Hippocampal formation (tissue), 2 donors: ENCODE measurements at regions not wholly inside any gene's neighbourhood (a gene's known extent, or its start where the extent isn't known, plus 50 kb on each side); places are given as distances from the start of the nearest gene placed in this dataset.

Source experiments
- DNase-seq, 2 donors: peaks; one replicate each; lab custom pipeline; 2025; lab: John Stamatoyannopoulos, UW

- no peak for DNase-seq
Measured at GRCh38 chr4:136847881-136848621, 684.2 kb downstream of the PCDH18 start.

DNA sequence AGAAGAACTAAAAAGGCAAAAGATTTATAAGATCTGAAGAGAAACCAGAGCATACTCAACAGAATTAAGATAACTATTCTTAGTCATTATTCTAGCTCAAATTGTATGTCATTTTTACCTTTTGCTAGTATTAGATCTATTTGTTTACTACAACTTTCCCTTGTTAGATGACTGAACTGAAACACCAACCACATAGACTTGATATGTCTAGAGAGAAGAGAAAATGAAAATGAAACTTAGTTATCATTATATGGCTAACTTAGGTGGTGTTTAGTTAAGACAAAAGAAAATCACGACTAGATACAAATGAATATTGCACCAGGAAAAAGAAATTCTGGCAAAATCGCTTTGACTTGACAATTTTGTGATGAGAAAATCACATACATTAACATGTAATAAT is 690.8 kb downstream of the PCDH18 start:
- DNase-seq: no peak

DNA sequence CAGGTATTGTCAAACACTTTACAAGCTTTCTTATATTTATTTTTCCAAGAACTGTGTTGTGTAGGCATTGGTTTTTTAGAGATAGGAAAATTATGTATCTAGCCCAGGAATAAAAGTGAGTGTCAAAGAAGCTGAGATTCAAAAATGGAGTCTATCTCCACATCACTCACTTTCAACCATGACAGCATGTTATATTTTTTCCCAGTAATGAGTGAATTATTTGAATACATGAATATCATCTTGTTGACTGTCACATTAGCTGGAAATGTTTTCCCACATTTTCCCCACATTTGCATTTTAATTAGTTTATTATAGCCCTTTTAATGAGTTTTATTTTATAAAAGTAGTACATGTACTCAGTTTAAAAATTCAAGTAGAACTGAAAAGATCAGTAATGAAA is 693.7 kb downstream of the PCDH18 start:
- DNase-seq: no peak

- DNase-seq: no peak
Measured at GRCh38 chr4:136831553-136831952, 700.7 kb downstream of the PCDH18 start.

- DNase-seq: no peak
Measured at GRCh38 chr4:136829280-136829679, 703.0 kb downstream of the PCDH18 start.

- DNase-seq: no peak
Measured at GRCh38 chr4:136823020-136823419, 709.3 kb downstream of the PCDH18 start.

- DNase-seq: no peak
Measured at GRCh38 chr4:136818811-136819330, 713.4 kb downstream of the PCDH18 start.

GRCh38 chr4:136812100-136812880 is 720.0 kb downstream of the PCDH18 start:
- no peak for DNase-seq

GRCh38 chr4:136811496-136812077 is 720.7 kb downstream of the PCDH18 start:
- no peak for DNase-seq

GRCh38 chr4:136810626-136811025 is 721.7 kb downstream of the PCDH18 start:
- DNase-seq: no peak

DNA sequence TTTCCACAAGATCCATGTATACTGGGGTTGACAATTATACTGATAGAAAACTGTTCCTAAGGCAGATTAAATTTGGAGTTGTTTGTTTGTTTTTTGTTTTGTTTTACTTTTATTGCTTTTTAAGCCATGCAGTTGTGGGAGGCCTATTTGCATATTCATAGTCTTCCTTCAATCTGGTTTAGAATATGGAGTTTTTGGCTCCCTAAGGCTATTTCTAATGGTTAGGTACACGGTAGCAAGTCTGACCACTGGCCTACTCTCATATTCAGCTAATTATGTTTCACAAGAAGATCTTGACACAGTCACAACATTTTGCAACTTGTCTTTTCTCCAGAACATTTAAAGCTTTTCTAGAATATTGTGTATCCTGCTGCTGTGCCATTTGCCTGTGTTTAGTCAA is 725.5 kb downstream of the PCDH18 start:
- no peak for DNase-seq

DNA sequence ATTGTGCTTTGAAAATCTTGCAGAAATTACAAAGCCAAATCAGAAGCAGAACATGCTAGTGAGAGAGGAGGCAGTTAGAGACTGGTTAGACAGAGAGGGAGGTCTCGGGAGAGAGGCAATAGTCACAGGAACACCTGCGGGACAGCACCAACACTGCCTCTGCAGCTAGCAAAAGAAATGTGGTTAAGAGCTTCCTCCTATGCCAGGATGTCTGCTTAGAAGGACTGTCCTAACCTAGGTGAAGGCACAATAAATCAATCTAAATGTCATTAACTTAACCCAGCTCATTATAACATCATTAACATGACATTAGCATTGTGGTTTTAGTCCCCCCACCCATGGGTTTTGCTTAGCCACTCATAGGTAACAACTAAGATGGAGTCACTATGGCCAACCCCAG is 726.7 kb downstream of the PCDH18 start:
- DNase-seq: no peak

GRCh38 chr4:136803433-136803832 is 728.9 kb downstream of the PCDH18 start:
- DNase-seq: no peak

DNA sequence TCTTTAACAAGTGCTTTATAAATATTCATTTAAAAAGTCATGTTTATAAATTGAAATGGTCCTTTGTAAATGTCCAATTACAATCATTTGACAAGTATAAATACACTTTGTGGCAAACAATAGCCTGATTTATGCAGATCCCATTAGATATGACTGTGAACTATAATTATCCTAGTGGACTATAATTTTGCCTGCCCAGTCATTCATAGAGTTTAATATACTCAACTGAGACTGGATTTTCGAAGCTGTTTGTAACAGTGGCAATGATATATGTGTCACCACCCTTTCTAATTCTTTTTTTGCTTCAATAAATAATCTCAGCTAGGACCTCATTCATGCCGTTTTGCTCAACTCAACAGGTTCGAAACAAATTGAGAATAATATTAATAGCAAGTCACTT is 732.0 kb downstream of the PCDH18 start:
- DNase-seq: no peak

- DNase-seq: no peak
Measured at GRCh38 chr4:136796953-136797352, 735.3 kb downstream of the PCDH18 start.

- no peak for DNase-seq
Measured at GRCh38 chr4:136793848-136794247, 738.4 kb downstream of the PCDH18 start.

- no peak for DNase-seq
Measured at GRCh38 chr4:136784326-136784725, 748.0 kb downstream of the PCDH18 start.

GRCh38 chr4:136769717-136770116 is 762.6 kb downstream of the PCDH18 start:
- DNase-seq: no peak

DNA sequence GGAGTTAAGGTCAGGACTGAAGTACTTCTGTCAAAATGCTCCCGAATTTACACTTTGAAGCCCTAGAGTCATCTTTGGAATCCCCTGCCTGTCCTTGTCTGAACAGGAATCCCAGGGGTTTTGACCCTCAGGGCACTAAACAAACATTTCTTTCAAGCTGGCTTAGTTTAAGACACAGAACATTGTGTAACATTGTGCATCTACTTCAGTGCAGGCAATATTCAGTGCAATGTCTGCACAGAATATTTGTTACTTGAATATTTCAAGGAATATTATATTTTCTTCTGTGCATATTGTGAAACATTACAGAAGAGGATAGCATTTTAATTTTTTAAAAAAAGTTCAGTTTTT is 763.4 kb downstream of the PCDH18 start:
- no peak for DNase-seq

GRCh38 chr4:136768213-136768924 is 763.9 kb downstream of the PCDH18 start:
- no peak for DNase-seq

- no peak for DNase-seq
Measured at GRCh38 chr4:136763919-136764318, 768.4 kb downstream of the PCDH18 start.

GRCh38 chr4:136755531-136755916 is 776.8 kb downstream of the PCDH18 start:
- no peak for DNase-seq
